Fibroblast of lung (primary cell): ENCODE measurements at regions not wholly inside any gene's neighbourhood (a gene's known extent, or its start where the extent isn't known, plus 50 kb on each side); places are given as distances from the start of the nearest gene placed in this dataset.

Experiments
- DNase-seq, 2 donors: peaks; one replicate each; pipeline versions ENCODE4 v3.0.0 to v3.0.0-alpha.2; 2010; ENCODE audit warnings: low read depth in 2 of 2
- H2AFZ ChIP-seq: 2 replicates; pipeline ENCODE4 v1.5.1; 2012; ENCODE audit warnings: low read length, control low read depth, inconsistent platforms
- H3K27ac ChIP-seq: 2 replicates; pipeline ENCODE4 v1.5.1; 2011; ENCODE audit warnings: low read length, control low read depth; ENCODE audit not compliant: insufficient read depth
- H3K27me3 ChIP-seq: 2 replicates; pipeline ENCODE4 v1.5.1; 2011; ENCODE audit warnings: mild to moderate bottlenecking, low read length; ENCODE audit not compliant: control insufficient read depth, insufficient read depth
- H3K36me3 ChIP-seq: 2 replicates; pipeline ENCODE4 v1.5.1; 2011; ENCODE audit warnings: low read length; ENCODE audit not compliant: control insufficient read depth, insufficient read depth
- H3K4me1 ChIP-seq: 2 replicates; pipeline ENCODE4 v1.5.1; 2011; ENCODE audit warnings: low read length; ENCODE audit not compliant: control insufficient read depth, insufficient read depth; ENCODE audit errors: extremely low read depth
- H3K4me2 ChIP-seq: 2 replicates; pipeline ENCODE4 v1.5.1; 2011; ENCODE audit warnings: low read length, control low read depth; ENCODE audit not compliant: insufficient read depth; ENCODE audit errors: extremely low read depth
- H3K4me3 ChIP-seq, 4 experiments: fragments of 200-600 bp in 1 of 4; sonication (generic) in 1 of 4; replicated peaks in 1 of 4; 2 replicates each; pipeline ENCODE4 v1.5.1; 2011 to 2016; ENCODE audit warnings: low read length in 4 of 4, low read depth in 3 of 4, mild to moderate bottlenecking in 3 of 4, control low read depth in 2 of 4, inconsistent platforms in 1 of 4, mixed read lengths in 1 of 4; ENCODE audit not compliant: insufficient read depth in 1 of 4; ENCODE audit errors: control extremely low read depth in 1 of 4
- H3K79me2 ChIP-seq: 2 replicates; pipeline ENCODE4 v1.5.1; 2012; ENCODE audit warnings: mild to moderate bottlenecking, low read length, inconsistent platforms; ENCODE audit not compliant: control insufficient read depth, insufficient read depth
- H3K9ac ChIP-seq: 2 replicates; pipeline ENCODE4 v1.5.1; 2011; ENCODE audit warnings: mild to moderate bottlenecking, low read length, control low read depth; ENCODE audit not compliant: insufficient read depth
- H3K9me3 ChIP-seq: 2 replicates; pipeline ENCODE4 v1.5.1; 2012; ENCODE audit warnings: low read depth, low read length; ENCODE audit not compliant: control insufficient read depth, insufficient read depth
- H4K20me1 ChIP-seq: 2 replicates; pipeline ENCODE4 v1.5.1; 2011; ENCODE audit warnings: low read length; ENCODE audit not compliant: control insufficient read depth, insufficient read depth; ENCODE audit errors: extremely low read depth
- EZH2 ChIP-seq: IDR thresholded peaks from 2 replicates; pipeline ENCODE4 v1.5.1; 2012; ENCODE audit warnings: low read length, control low read depth, mild to moderate bottlenecking; ENCODE audit errors: missing control alignments
- TF ChIP-seq, protein P1 (sequence below), 2 donors: IDR thresholded peaks in 1 of 2; conservative IDR thresholded peaks in 1 of 2; 1 replicate in 1 of 2; 2 replicates in 1 of 2; pipeline ENCODE4 v1.5.1; 2011 to 2012; ENCODE audit warnings: low read length in 2 of 2, control low read depth in 1 of 2, inconsistent platforms in 1 of 2, low read depth in 1 of 2, mild to moderate bottlenecking in 1 of 2

DNA sequence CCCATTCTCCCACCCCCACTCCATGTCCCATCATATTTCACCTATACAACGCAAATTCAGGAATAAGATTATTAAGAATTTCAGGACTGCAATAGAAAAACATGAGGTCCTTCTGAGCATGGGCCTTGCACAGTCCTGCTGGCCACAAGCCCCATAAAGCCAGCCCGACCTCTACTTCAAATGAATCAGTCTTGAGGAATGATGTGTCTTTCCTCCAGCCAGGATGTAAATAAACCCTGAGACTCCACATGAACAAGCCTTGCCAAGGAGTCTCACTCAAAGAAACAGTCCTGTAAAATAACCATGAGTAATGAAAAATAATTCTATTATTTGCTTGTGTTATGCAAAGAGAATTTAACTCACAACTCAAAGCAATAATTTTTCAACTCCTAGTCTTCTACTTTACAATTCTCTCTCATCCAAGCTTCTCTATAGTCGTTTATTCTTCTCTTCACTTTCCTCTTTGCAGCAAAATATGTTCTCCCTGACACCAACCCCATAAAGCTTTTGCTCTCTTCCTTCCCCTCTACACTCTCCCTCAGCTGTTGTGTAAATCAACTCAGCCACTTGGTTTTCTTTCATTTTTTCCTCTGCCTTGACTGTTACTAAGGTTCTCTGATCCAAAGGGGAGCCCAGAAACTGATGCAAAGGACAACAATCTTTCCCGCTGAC lies 140.1 kb upstream of the MOCS2 start:
- DNase-seq = peak; percentile 96 to 98
- TF ChIP-seq, protein P1, sequence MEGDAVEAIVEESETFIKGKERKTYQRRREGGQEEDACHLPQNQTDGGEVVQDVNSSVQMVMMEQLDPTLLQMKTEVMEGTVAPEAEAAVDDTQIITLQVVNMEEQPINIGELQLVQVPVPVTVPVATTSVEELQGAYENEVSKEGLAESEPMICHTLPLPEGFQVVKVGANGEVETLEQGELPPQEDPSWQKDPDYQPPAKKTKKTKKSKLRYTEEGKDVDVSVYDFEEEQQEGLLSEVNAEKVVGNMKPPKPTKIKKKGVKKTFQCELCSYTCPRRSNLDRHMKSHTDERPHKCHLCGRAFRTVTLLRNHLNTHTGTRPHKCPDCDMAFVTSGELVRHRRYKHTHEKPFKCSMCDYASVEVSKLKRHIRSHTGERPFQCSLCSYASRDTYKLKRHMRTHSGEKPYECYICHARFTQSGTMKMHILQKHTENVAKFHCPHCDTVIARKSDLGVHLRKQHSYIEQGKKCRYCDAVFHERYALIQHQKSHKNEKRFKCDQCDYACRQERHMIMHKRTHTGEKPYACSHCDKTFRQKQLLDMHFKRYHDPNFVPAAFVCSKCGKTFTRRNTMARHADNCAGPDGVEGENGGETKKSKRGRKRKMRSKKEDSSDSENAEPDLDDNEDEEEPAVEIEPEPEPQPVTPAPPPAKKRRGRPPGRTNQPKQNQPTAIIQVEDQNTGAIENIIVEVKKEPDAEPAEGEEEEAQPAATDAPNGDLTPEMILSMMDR (conservative IDR thresholded peaks at IDR 0.05 in 1 of 2, IDR thresholded peaks at IDR 0.05 in 1 of 2; ENCODE audit: low read depth in 1 of 2, low read length in 2 of 2) = no peak
- TF ChIP-seq EZH2 = no peak
- no peaks in the 10 kb centered on the region for H3K9me3 ChIP-seq
- no peak overlapping the region for H3K9ac ChIP-seq
- peak overlapping the region; percentile 21 for H3K4me2 ChIP-seq
- H3K36me3 ChIP-seq = no peaks in the 10 kb centered on the region
- H2AFZ ChIP-seq = no peak overlapping the region
- H3K4me1 ChIP-seq = peaks cover 28% of the 10 kb centered on the region
- H4K20me1 ChIP-seq = no peaks in the 10 kb centered on the region
- no peaks in the 10 kb centered on the region for H3K79me2 ChIP-seq
- H3K27ac ChIP-seq = peak overlapping the region; percentile 53
- H3K27me3 ChIP-seq = no peaks in the 10 kb centered on the region
- no peak overlapping the region for H3K4me3 ChIP-seq

DNA sequence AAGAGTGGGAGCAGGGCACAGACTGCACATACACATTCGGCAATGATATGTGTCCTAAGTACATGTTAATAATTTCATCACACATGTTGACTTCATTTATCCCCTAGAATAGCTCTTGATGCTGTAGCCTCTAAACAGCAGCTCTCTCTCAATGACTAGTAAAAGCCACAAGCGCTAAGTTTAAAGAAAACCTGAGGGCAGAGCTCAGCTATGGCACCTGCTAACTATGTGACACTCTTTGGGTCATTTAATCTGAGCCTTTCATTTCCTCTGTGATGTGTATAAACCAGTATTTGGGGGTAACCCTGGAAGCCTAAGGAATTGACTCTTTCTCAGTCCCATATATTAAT lies 140.6 kb upstream of the MOCS2 start:
- H4K20me1 ChIP-seq = no peaks in the 10 kb centered on the region
- no peaks in the 10 kb centered on the region for H3K9me3 ChIP-seq
- no peak for DNase-seq
- H3K36me3 ChIP-seq = no peaks in the 10 kb centered on the region
- TF ChIP-seq, protein P1 (conservative IDR thresholded peaks at IDR 0.05 in 1 of 2, IDR thresholded peaks at IDR 0.05 in 1 of 2; ENCODE audit: low read depth in 1 of 2, low read length in 2 of 2) = no peak
- no peak for TF ChIP-seq EZH2
- H3K27me3 ChIP-seq = no peaks in the 10 kb centered on the region
- peak overlapping the region; percentile 21 for H3K4me2 ChIP-seq
- no peak overlapping the region for H2AFZ ChIP-seq
- H3K27ac ChIP-seq = peak overlapping the region; percentile 23
- no peaks in the 10 kb centered on the region for H3K79me2 ChIP-seq
- no peak overlapping the region for H3K9ac ChIP-seq
- peaks cover 24% of the 10 kb centered on the region for H3K4me1 ChIP-seq
- no peak overlapping the region for H3K4me3 ChIP-seq

DNA sequence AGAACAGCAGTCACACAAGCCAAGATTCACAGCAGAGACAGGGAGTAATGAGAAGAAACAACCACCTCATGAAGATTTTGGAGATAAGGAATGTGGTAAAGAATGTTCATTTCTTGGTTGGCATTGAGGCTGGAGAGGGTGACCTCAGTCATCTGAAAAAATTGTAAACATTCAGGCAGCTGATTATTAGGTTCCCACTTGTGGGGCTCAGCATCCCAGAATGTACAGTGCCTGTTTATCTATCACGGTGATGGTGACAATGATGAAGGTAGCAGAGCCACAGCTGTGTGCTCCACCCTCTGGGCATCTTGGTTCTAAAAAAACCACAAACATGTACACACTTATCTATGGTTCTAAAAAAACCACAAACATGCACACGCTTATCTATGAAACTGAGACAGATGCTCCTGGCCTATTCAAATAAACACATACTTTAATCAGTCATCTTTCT lies 143.9 kb upstream of the MOCS2 start:
- DNase-seq = peak; percentile 75 to 95
- H3K79me2 ChIP-seq = no peaks in the 10 kb centered on the region
- H2AFZ ChIP-seq = no peak overlapping the region
- H4K20me1 ChIP-seq = no peaks in the 10 kb centered on the region
- no peak overlapping the region for H3K9ac ChIP-seq
- H3K9me3 ChIP-seq = no peaks in the 10 kb centered on the region
- no peak overlapping the region for H3K4me3 ChIP-seq
- H3K4me1 ChIP-seq = peaks cover 20% of the 10 kb centered on the region
- peak overlapping the region; percentile 77 for H3K27ac ChIP-seq
- H3K4me2 ChIP-seq = peak overlapping the region; percentile 15
- TF ChIP-seq EZH2 = no peak
- TF ChIP-seq, protein P1 (conservative IDR thresholded peaks at IDR 0.05 in 1 of 2, IDR thresholded peaks at IDR 0.05 in 1 of 2; ENCODE audit: low read depth in 1 of 2, low read length in 2 of 2) = no peak
- H3K36me3 ChIP-seq = no peaks in the 10 kb centered on the region
- H3K27me3 ChIP-seq = no peaks in the 10 kb centered on the region
